Endodermal cell (in vitro differentiated cells): ENCODE measurements at regions not wholly inside any gene's neighbourhood (a gene's known extent, or its start where the extent isn't known, plus 50 kb on each side); places are given as distances from the start of the nearest gene placed in this dataset.

Source experiments
- DNase-seq: peaks from one replicate; pipeline ENCODE4 v3.0.0-alpha.2; 2017
- H3K27ac ChIP-seq: 2 replicates; pipeline ENCODE4 v1.5.1; 2013; ENCODE audit warnings: mild to moderate bottlenecking, low read depth, low read length, moderate library complexity
- H3K27me3 ChIP-seq: 2 replicates; pipeline ENCODE4 v1.6.1; 2013; ENCODE audit warnings: mild to moderate bottlenecking, low read length, moderate library complexity; ENCODE audit not compliant: insufficient read depth, control insufficient read depth, poor library complexity, severe bottlenecking
- H3K36me3 ChIP-seq: 2 replicates; pipeline ENCODE4 v1.7.0; 2013; ENCODE audit warnings: mild to moderate bottlenecking, low read length, moderate library complexity; ENCODE audit not compliant: control insufficient read depth, insufficient read depth
- H3K4me1 ChIP-seq: one replicate; pipeline ENCODE4 v1.7.0; 2013; ENCODE audit warnings: low read length; ENCODE audit not compliant: control insufficient read depth, insufficient read depth
- H3K4me3 ChIP-seq: 2 replicates; pipeline ENCODE4 v1.5.1; 2013; ENCODE audit warnings: mild to moderate bottlenecking, low read length, moderate library complexity
- H3K9ac ChIP-seq: 2 replicates; pipeline ENCODE4 v1.6.1; 2013; ENCODE audit warnings: mild to moderate bottlenecking, low read length, moderate library complexity; ENCODE audit not compliant: poor library complexity, severe bottlenecking; ENCODE audit errors: extremely low read depth
- H3K9me3 ChIP-seq: 2 replicates; pipeline ENCODE4 v1.6.1; 2013; ENCODE audit warnings: mild to moderate bottlenecking, low read length, moderate library complexity; ENCODE audit not compliant: control insufficient read depth
- H3K27ac Mint-ChIP-seq: 2 replicates; pipeline ENCODE4 v1.8.0; 2020; ENCODE audit warnings: mixed read lengths
- H3K27me3 Mint-ChIP-seq: 2 replicates; pipeline ENCODE4 v1.8.0; 2021; ENCODE audit warnings: mild to moderate bottlenecking, mixed read lengths; ENCODE audit not compliant: insufficient read depth
- H3K36me3 Mint-ChIP-seq: 2 replicates; pipeline ENCODE4 v1.8.0; 2020; ENCODE audit warnings: low read depth, mixed read lengths
- H3K4me1 Mint-ChIP-seq: 2 replicates; pipeline ENCODE4 v1.8.0; 2020; ENCODE audit warnings: mixed read lengths
- H3K4me3 Mint-ChIP-seq: 2 replicates; pipeline ENCODE4 v1.8.0; 2020; ENCODE audit warnings: mild to moderate bottlenecking, moderate library complexity, mixed read lengths
- H3K9me3 Mint-ChIP-seq: 2 replicates; pipeline ENCODE4 v1.8.0; 2020; ENCODE audit warnings: mild to moderate bottlenecking, mixed read lengths
- WGBS, 2 experiments: methylation state at CpG; one replicate each; pipeline versions ENCODE4 v1.1.5 to v1.1.7; 2013; ENCODE audit warnings: missing lambda C conversion rate in 2 of 2, mixed read lengths in 1 of 2; ENCODE audit not compliant: insufficient coverage in 1 of 2, insufficient read length in 1 of 2; 5-methylcytosine and 5-hydroxymethylcytosine counted together
- TF ChIP-seq, protein P1 (sequence below): fragments of 200-600 bp; sonication (generic); conservative IDR thresholded peaks from 2 replicates; pipeline ENCODE4 v1.5.0; 2021; ENCODE audit warnings: antibody characterized with exemption, mild to moderate bottlenecking

GRCh38 chrX:65598559-65599147 is 64.1 kb upstream of the LAS1L start:
- Histone ChIP-seq H3K27me3 (no peaks in the 10 kb centered on the region), H3K4me3 (no peak overlapping the region), H3K36me3 (no peaks in the 10 kb centered on the region), H3K27ac (no peak overlapping the region), H3K4me1 (no peaks in the 10 kb centered on the region), H3K9ac (no peak overlapping the region), H3K9me3 (no peaks in the 10 kb centered on the region)
- H3K4me3 Mint-ChIP-seq = no peak overlapping the region
- WGBS, 2 experiments = 93 to 100% methylated on average over 1 to 7 of the region's 8 CpGs
- H3K36me3 Mint-ChIP-seq = no peaks in the 10 kb centered on the region
- no peak overlapping the region for H3K27ac Mint-ChIP-seq
- H3K9me3 Mint-ChIP-seq = peaks cover 49% of the 10 kb centered on the region
- H3K27me3 Mint-ChIP-seq = no peaks in the 10 kb centered on the region
- DNase-seq = no peak
- TF ChIP-seq, protein P1, sequence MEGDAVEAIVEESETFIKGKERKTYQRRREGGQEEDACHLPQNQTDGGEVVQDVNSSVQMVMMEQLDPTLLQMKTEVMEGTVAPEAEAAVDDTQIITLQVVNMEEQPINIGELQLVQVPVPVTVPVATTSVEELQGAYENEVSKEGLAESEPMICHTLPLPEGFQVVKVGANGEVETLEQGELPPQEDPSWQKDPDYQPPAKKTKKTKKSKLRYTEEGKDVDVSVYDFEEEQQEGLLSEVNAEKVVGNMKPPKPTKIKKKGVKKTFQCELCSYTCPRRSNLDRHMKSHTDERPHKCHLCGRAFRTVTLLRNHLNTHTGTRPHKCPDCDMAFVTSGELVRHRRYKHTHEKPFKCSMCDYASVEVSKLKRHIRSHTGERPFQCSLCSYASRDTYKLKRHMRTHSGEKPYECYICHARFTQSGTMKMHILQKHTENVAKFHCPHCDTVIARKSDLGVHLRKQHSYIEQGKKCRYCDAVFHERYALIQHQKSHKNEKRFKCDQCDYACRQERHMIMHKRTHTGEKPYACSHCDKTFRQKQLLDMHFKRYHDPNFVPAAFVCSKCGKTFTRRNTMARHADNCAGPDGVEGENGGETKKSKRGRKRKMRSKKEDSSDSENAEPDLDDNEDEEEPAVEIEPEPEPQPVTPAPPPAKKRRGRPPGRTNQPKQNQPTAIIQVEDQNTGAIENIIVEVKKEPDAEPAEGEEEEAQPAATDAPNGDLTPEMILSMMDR = no peak
- H3K4me1 Mint-ChIP-seq = peaks cover 9% of the 10 kb centered on the region

- H3K27me3 Mint-ChIP-seq = no peaks in the 10 kb centered on the region
- H3K27me3 ChIP-seq = no peaks in the 10 kb centered on the region
- H3K4me1 Mint-ChIP-seq = peaks cover 10% of the 10 kb centered on the region
- no peaks in the 10 kb centered on the region for H3K36me3 ChIP-seq
- no peak overlapping the region for H3K27ac ChIP-seq
- peaks cover 61% of the 10 kb centered on the region for H3K9me3 Mint-ChIP-seq
- TF ChIP-seq, protein P1 = no peak
- H3K36me3 Mint-ChIP-seq = no peaks in the 10 kb centered on the region
- no peak overlapping the region for H3K4me3 Mint-ChIP-seq
- DNase-seq = no peak
- H3K4me1 ChIP-seq = no peaks in the 10 kb centered on the region
- 50% methylated on average over 1 of the region's 2 CpGs; no CpG with 5 or more reads in 1 of the 2 experiments for WGBS, 2 experiments
- H3K4me3 ChIP-seq = no peak overlapping the region
- H3K9me3 ChIP-seq = no peaks in the 10 kb centered on the region
- no peak overlapping the region for H3K9ac ChIP-seq
- no peak overlapping the region for H3K27ac Mint-ChIP-seq
Observed at GRCh38 chrX:65596270-65597034, 61.9 kb upstream of the LAS1L start.

DNA sequence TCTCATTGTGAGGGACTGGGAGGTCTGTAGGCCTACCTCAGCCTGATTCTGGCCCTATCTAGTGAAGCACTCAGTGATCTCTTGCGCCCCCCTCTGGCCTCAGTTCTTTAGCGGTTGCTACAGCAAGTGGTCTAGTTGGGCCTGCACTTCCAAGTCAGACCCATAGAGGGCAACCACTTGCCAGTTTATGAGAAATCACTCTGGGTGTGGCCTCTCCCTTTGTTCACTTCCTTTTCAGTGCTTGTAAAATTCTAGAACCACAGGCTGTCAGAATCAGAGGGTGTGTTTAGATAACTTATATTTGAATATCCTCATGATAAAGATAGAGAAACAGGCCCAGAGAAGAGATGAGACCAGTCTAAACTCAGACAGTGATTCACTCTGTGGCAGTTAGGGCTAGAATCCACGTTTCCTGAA is 60.9 kb upstream of the LAS1L start:
- TF ChIP-seq, protein P1 = peak; percentile 93
- no peaks in the 10 kb centered on the region for H3K36me3 Mint-ChIP-seq
- Histone ChIP-seq H3K4me3 (no peak overlapping the region), H3K27ac (no peak overlapping the region), H3K27me3 (no peaks in the 10 kb centered on the region), H3K36me3 (no peaks in the 10 kb centered on the region), H3K9me3 (no peaks in the 10 kb centered on the region), H3K4me1 (no peaks in the 10 kb centered on the region), H3K9ac (no peak overlapping the region)
- WGBS, 2 experiments = 31% methylated on average over 3 of the region's 3 CpGs; no CpG with 5 or more reads in 1 of the 2 experiments
- peaks cover 10% of the 10 kb centered on the region for H3K4me1 Mint-ChIP-seq
- H3K27ac Mint-ChIP-seq = peak overlapping the region; percentile 41
- no peak overlapping the region for H3K4me3 Mint-ChIP-seq
- H3K27me3 Mint-ChIP-seq = no peaks in the 10 kb centered on the region
- DNase-seq = peak; percentile 98
- H3K9me3 Mint-ChIP-seq = peaks cover 67% of the 10 kb centered on the region
